ENCODE measurements at regions not wholly inside any gene's neighbourhood (a gene's known extent, or its start where the extent isn't known, plus 50 kb on each side); places are given as distances from the start of the nearest gene placed in this dataset.

DNA sequence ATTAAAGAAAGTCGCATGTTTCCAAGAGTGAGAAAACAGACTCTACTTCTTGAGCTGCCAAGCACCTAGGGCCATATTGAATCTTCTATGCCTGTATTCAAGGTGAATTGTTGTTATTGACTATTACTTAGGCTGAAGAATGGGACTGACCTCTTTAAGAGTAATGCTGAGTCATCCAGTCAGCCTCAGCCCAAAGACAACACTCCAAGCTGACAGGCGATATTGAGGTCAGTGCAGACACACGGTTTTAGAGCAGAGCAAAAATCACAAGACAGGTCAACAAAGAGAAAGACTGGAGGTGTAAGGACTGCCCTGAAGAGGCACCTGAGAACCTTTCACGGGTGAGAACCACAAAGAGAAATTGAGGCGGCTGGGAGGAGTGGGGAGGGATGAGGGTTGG lies 146.9 kb downstream of the MIS18A start:
- TF ChIP-seq POLR2A (IDR thresholded peaks at IDR 0.05; ENCODE audit: low read length), result no peak
- TF ChIP-seq GATA1 (IDR thresholded peaks at IDR 0.05; ENCODE audit: low read depth, low read length), result no peak

Data from erythroblast (primary cell).